RWPE2 (cell line): ENCODE measurements at regions not wholly inside any gene's neighbourhood (a gene's known extent, or its start where the extent isn't known, plus 50 kb on each side); places are given as distances from the start of the nearest gene placed in this dataset.

Experiments used
- ATAC-seq: fragments of 200-7000 bp; cut with Tn5 transposase; 3 replicates; pipeline ENCODE4 v1.9.1; 2021; ENCODE audit warnings: low read depth
- DNase-seq: peaks from one replicate; pipeline ENCODE4 v3.0.0-alpha.2; 2020; ENCODE audit warnings: low spot score
- H3K27ac ChIP-seq: fragments of 450-650 bp; 2 replicates; pipeline ENCODE4 v1.5.1; 2017; ENCODE audit warnings: mild to moderate bottlenecking; ENCODE audit not compliant: poor library complexity, severe bottlenecking
- H3K27me3 ChIP-seq: fragments of 250-450 bp; sonication (Bioruptor Pico); 2 replicates; pipeline ENCODE4 v1.5.1; 2021; ENCODE audit warnings: mild to moderate bottlenecking, moderate library complexity; ENCODE audit not compliant: insufficient read depth, poor library complexity, severe bottlenecking
- H3K36me3 ChIP-seq: fragments of 250-450 bp; sonication (Bioruptor Pico); 2 replicates; pipeline ENCODE4 v1.5.1; 2020; ENCODE audit warnings: low read depth, mild to moderate bottlenecking, moderate library complexity
- H3K4me1 ChIP-seq: fragments of 250-450 bp; sonication (Bioruptor Pico); 2 replicates; pipeline ENCODE4 v1.5.1; 2021; ENCODE audit warnings: mild to moderate bottlenecking, moderate library complexity; ENCODE audit not compliant: insufficient read depth, poor library complexity, severe bottlenecking
- H3K4me3 ChIP-seq: fragments of 250-450 bp; sonication (Bioruptor Pico); 2 replicates; pipeline ENCODE4 v1.5.1; 2021; ENCODE audit warnings: mild to moderate bottlenecking, moderate library complexity; ENCODE audit not compliant: severe bottlenecking
- H3K9me3 ChIP-seq: fragments of 250-450 bp; sonication (Bioruptor Pico); 2 replicates; pipeline ENCODE4 v1.5.1; 2021; ENCODE audit warnings: mild to moderate bottlenecking, moderate library complexity; ENCODE audit not compliant: severe bottlenecking
- TF ChIP-seq, protein P1 (sequence below): fragments of 450-650 bp; IDR thresholded peaks from one replicate; pipeline ENCODE4 v1.5.1; 2017; ENCODE audit warnings: mild to moderate bottlenecking, moderate library complexity; ENCODE audit not compliant: poor library complexity, severe bottlenecking

DNA sequence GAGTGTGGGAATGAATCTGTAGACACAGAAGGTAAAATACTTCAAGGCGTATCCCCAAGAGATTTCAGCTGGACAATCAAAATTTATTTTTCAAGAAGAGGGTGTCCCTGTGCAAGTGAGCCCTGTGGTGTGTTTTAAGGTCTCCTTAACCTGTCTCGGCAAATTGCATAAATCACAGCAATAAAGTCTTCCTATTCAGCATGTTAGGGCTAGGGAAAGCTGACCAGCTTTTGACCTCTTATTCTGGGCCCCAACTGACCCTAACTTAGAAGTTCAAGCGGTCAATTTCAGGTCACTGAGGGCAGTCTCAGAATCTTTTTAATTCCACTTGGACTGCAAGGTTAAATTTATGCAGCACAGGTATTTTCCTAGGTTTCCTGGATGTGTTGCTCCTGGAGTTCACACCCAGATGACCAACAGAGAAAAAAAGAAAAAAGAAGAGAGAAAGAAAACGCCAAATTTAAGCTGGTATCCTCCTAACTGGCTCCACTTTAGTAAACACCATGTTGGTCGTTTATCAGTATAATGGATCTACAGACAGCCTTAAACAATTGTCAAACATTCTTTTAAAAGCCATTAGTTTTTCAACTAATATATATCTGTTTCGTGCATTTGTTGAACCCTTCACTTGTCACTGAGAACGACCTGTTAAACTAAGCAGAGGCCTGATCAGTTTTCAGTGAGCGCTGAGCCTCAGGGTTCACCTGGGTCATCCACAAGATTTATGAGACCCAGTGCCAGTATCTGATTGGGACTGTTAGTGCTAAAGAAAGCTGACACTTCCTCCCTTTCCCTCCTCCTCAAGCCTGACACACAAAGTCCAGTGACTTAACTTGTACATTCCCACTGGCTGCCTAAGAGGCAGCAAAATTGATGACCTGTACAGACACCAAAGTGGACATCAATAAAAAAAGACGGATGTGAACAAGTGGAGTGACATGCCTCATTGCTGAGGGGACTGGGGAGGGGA lies 546.1 kb downstream of the NR2F1-AS1 start:
- H3K9me3 ChIP-seq, result no peaks in the 10 kb centered on the region
- H3K27ac ChIP-seq, result no peak overlapping the region
- H3K27me3 ChIP-seq, result no peaks in the 10 kb centered on the region
- H3K36me3 ChIP-seq, result no peaks in the 10 kb centered on the region
- no peak for ATAC-seq
- H3K4me3 ChIP-seq, result no peak overlapping the region
- TF ChIP-seq, protein P1, sequence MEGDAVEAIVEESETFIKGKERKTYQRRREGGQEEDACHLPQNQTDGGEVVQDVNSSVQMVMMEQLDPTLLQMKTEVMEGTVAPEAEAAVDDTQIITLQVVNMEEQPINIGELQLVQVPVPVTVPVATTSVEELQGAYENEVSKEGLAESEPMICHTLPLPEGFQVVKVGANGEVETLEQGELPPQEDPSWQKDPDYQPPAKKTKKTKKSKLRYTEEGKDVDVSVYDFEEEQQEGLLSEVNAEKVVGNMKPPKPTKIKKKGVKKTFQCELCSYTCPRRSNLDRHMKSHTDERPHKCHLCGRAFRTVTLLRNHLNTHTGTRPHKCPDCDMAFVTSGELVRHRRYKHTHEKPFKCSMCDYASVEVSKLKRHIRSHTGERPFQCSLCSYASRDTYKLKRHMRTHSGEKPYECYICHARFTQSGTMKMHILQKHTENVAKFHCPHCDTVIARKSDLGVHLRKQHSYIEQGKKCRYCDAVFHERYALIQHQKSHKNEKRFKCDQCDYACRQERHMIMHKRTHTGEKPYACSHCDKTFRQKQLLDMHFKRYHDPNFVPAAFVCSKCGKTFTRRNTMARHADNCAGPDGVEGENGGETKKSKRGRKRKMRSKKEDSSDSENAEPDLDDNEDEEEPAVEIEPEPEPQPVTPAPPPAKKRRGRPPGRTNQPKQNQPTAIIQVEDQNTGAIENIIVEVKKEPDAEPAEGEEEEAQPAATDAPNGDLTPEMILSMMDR, result no peak
- no peak for DNase-seq
- H3K4me1 ChIP-seq, result no peaks in the 10 kb centered on the region

DNA sequence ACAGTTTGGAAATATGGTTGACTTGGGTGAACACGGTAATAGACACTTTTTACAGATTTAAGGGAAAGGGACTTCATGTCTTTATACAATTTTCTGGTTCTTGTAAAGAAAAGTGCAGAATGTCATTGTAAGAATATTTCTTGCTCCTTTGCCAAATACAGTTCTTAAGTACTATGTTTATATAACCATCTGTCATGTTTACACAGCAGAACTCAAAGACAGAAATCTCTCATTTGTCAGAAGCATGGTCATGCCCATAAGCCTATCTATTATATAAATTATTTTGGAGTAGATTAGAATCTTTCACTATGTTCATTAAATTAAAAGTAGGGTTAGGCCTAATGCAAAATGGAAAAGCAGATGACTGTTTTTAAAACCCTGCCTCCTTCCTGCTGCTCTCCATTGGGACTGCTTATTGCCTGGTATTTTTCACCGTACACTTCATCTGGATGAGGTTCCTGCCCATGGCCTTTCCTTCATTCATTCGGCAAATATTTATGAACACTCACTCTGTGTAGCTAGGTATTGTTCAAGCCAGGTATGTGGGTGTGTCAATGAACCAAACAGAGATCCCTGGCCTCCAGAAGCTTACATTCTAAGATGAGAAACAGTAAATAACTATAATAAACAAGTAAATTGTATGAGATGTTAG lies 558.1 kb downstream of the NR2F1-AS1 start:
- Histone ChIP-seq H3K27ac (no peak overlapping the region), H3K27me3 (no peaks in the 10 kb centered on the region), H3K4me1 (no peaks in the 10 kb centered on the region), H3K36me3 (no peaks in the 10 kb centered on the region), H3K4me3 (no peak overlapping the region), H3K9me3 (no peaks in the 10 kb centered on the region)
- ATAC-seq (no peak), DNase-seq (no peak)
- TF ChIP-seq, protein P1, result no peak

DNA sequence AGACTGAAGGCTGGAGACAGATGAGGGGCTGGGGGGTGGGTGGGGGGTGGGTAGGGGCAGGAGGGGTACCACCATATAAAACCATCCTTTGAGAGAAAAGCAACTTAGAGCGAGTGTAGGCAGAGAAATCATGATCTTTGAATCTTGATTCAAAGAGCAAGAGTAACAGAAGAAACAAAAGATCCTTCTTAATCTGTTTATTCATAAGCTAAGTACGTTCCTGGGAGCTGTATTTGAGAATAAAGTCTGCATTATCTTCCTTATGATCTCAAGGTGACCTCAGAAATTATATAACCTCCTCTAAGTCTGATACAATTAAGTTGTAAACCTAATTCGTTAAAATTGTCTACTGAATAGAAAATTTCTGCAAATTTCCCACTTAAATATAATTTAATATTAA lies 558.8 kb downstream of the NR2F1-AS1 start:
- Histone ChIP-seq H3K27me3 (no peaks in the 10 kb centered on the region), H3K4me1 (no peaks in the 10 kb centered on the region), H3K27ac (no peak overlapping the region), H3K4me3 (no peak overlapping the region), H3K36me3 (no peaks in the 10 kb centered on the region), H3K9me3 (no peaks in the 10 kb centered on the region)
- ATAC-seq (no peak), DNase-seq (no peak)
- TF ChIP-seq, protein P1, result no peak

- H3K9me3 ChIP-seq, result no peaks in the 10 kb centered on the region
- ATAC-seq (no peak), DNase-seq (no peak)
- no peak overlapping the region for H3K27ac ChIP-seq
- H3K4me3 ChIP-seq, result no peak overlapping the region
- no peaks in the 10 kb centered on the region for H3K27me3 ChIP-seq
- TF ChIP-seq, protein P1, result no peak
- H3K36me3 ChIP-seq, result no peaks in the 10 kb centered on the region
- H3K4me1 ChIP-seq, result no peaks in the 10 kb centered on the region
Observed at GRCh38 chr5:93019896-93020295, 561.1 kb downstream of the NR2F1-AS1 start.
